Fibroblast of mammary gland (primary cell): ENCODE measurements at regions not wholly inside any gene's neighbourhood (a gene's known extent, or its start where the extent isn't known, plus 50 kb on each side); places are given as distances from the start of the nearest gene placed in this dataset.

Experiments
- DNase-seq: peaks from one replicate; pipeline ENCODE4 v3.0.0-alpha.2; 2010; ENCODE audit warnings: low read depth
- H3K4me3 ChIP-seq: 2 replicates; pipeline ENCODE4 v1.5.1; 2011; ENCODE audit warnings: low read depth, mild to moderate bottlenecking, low read length, moderate library complexity; ENCODE audit not compliant: control insufficient read depth
- TF ChIP-seq, protein P1 (sequence below): conservative IDR thresholded peaks from 2 replicates; pipeline ENCODE4 v1.5.1; 2011; ENCODE audit warnings: low read depth, low read length, inconsistent platforms; ENCODE audit not compliant: control insufficient read depth, insufficient read depth

- TF ChIP-seq, protein P1, sequence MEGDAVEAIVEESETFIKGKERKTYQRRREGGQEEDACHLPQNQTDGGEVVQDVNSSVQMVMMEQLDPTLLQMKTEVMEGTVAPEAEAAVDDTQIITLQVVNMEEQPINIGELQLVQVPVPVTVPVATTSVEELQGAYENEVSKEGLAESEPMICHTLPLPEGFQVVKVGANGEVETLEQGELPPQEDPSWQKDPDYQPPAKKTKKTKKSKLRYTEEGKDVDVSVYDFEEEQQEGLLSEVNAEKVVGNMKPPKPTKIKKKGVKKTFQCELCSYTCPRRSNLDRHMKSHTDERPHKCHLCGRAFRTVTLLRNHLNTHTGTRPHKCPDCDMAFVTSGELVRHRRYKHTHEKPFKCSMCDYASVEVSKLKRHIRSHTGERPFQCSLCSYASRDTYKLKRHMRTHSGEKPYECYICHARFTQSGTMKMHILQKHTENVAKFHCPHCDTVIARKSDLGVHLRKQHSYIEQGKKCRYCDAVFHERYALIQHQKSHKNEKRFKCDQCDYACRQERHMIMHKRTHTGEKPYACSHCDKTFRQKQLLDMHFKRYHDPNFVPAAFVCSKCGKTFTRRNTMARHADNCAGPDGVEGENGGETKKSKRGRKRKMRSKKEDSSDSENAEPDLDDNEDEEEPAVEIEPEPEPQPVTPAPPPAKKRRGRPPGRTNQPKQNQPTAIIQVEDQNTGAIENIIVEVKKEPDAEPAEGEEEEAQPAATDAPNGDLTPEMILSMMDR = no peak
- no peak for DNase-seq
- H3K4me3 ChIP-seq = no peak overlapping the region
Measured at GRCh38 chr2:66695226-66695735, 260.4 kb downstream of the MEIS1 start.

- TF ChIP-seq, protein P1 = no peak
- no peak for DNase-seq
- no peak overlapping the region for H3K4me3 ChIP-seq
Measured at GRCh38 chr2:66696374-66696773, 261.4 kb downstream of the MEIS1 start.

- DNase-seq = no peak
- H3K4me3 ChIP-seq = no peak overlapping the region
- TF ChIP-seq, protein P1 = no peak
Measured at GRCh38 chr2:66696886-66697285, 262.0 kb downstream of the MEIS1 start.

GRCh38 chr2:66697366-66697765 is 262.4 kb downstream of the MEIS1 start:
- TF ChIP-seq, protein P1 = no peak
- no peak overlapping the region for H3K4me3 ChIP-seq
- no peak for DNase-seq

DNA sequence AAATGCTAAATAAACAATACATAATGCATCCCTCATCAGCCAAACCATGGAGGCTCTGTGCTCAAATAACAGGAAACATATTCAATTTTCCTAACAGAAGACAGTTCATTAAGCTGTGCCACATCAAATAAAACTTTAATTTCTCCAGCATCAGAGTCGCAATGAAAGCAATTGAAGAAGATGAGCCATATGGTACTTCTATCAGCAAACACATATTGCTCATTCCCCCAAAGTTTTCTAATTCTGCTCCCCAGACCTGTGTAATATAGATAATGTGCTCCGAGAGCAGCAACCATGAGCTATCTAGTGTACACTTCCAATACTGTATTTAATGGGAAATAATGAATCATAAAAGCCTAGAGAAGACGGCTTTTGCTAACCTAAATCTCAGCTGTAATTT is 263.2 kb downstream of the MEIS1 start:
- no peak for DNase-seq
- TF ChIP-seq, protein P1 = no peak
- no peak overlapping the region for H3K4me3 ChIP-seq

GRCh38 chr2:66698576-66699239 is 263.8 kb downstream of the MEIS1 start:
- TF ChIP-seq, protein P1 = no peak
- H3K4me3 ChIP-seq = no peak overlapping the region
- DNase-seq = no peak

DNA sequence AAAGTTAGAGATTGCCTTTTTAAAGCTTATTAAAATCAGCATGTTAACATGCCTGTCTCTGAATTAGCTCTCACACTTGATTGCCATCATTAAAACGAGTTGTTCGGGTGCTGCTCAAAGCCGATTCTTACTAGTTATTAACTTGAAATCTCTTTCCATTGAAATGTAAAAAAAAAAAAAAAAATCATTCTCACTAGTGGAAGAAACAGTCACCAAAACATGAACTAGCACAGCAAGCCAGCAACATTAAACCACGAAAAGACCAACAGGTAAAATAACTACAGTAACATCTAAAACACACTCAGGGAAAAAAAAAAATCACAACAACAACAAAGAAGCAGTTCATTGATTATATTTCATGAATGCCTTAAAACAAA is 264.5 kb downstream of the MEIS1 start:
- TF ChIP-seq, protein P1 = no peak
- no peak overlapping the region for H3K4me3 ChIP-seq
- no peak for DNase-seq
